Right lobe of liver (tissue), 6 donors: ENCODE measurements at regions not wholly inside any gene's neighbourhood (a gene's known extent, or its start where the extent isn't known, plus 50 kb on each side); places are given as distances from the start of the nearest gene placed in this dataset.

Experiments
- ATAC-seq, 4 donors: fragments of 200-7000 bp; cut with Tn5 transposase; one replicate each; pipeline ENCODE4 v1.9.1; 2020; ENCODE audit warnings: mild to moderate bottlenecking in 4 of 4, moderate library complexity in 4 of 4
- DNase-seq, 3 donors: peaks; one replicate each; pipeline ENCODE4 v3.0.0-alpha.2; 2020
- H3K27ac ChIP-seq, 3 donors: fragments of 200-600 bp; one replicate each; pipeline ENCODE4 v1.8.0; 2022
- H3K27me3 ChIP-seq, 2 donors: fragments of 200-600 bp; one replicate each; pipeline ENCODE4 v1.8.0; 2022
- H3K36me3 ChIP-seq, 4 donors: fragments of 200-600 bp; sonication (generic) in 1 of 4; one replicate each; pipeline versions ENCODE4 v1.5.1 to v1.8.0; 2017 to 2022; ENCODE audit warnings: control low read depth in 1 of 4
- H3K4me1 ChIP-seq, 4 donors: fragments of 200-600 bp; sonication (generic) in 1 of 4; one replicate each; pipeline versions ENCODE4 v1.5.1 to v1.8.0; 2017 to 2022; ENCODE audit warnings: control low read depth in 1 of 4
- H3K4me3 ChIP-seq, 3 donors: fragments of 200-600 bp; one replicate each; pipeline ENCODE4 v1.8.0; 2022
- H3K9me3 ChIP-seq, 4 donors: fragments of 200-600 bp; sonication (generic) in 1 of 4; one replicate each; pipeline versions ENCODE4 v1.5.1 to v1.8.0; 2017 to 2022; ENCODE audit warnings: control low read depth in 1 of 4
- CTCF ChIP-seq, 4 donors: fragments of 200-600 bp in 3 of 4; fragments of 450-650 bp in 1 of 4; IDR thresholded peaks; one replicate each; pipeline versions ENCODE4 v1.5.1 to v1.8.0; 2016 to 2022; ENCODE audit warnings: antibody characterized with exemption in 4 of 4, mild to moderate bottlenecking in 2 of 4
- POLR2A ChIP-seq: fragments of 450-650 bp; IDR thresholded peaks from one replicate; pipeline ENCODE4 v1.6.1; 2017; ENCODE audit warnings: antibody characterized with exemption, mild to moderate bottlenecking
- WGBS: methylation state at CpG from one replicate; pipeline ENCODE4 v1.1.6; 2018; ENCODE audit warnings: low coverage, low lambda C conversion rate; ENCODE audit not compliant: insufficient coverage; ENCODE audit errors: missing lambda C conversion rate; 5-methylcytosine and 5-hydroxymethylcytosine counted together
- intact Hi-C, 2 donors: fragments of 100-400 bp; cut with DNase I; formaldehyde crosslinking; loops; one replicate each; pipeline versions ENCODE4 v1.11.2 to v1.14.1; 2022
- donor health status: DM: no; HTN: yes; CAD: no.
- donor health status: DM: no; HTN: no; CAD: no.
- donor health status: DM: no; HTN: no; CAD: no.
- donor health status: DM: no; HTN: yes; CAD: no.
- donor health status: DM: no; HTN: yes; CAD: no.

DNA sequence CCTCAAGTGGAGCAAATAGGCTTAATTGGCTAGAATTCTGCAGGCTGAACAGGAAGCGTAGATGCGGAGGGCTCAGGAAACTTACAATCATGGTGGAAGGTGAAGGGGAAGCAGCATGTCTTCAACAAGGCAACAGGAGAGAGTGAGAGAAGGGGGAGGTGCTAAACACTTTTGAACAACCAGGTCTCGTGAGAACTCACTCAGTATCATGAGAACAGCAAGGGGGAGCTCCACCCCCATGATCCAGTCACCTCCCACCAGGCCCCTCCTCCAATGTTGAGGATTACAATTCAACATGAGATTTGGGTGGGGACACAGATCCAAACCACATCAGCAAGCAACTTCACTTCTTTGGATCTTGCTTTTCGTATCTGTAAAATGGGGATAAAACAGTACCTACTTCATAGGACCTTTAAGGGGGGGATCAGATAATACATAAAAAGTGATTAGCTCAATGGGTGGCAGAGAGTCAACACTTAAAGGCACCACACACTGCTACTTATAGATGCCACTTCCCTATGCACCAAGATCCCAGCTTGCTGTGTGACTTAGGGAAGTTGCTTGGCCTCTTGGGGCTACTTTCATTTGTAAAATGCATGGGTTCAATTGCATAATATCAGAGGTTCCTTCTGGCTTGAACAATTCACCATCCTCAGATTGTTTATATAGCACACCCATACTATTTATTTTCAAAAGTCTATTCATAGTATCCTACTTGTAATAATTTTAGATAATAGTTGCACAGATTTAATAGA is 184.8 kb upstream of the RPH3A start:
- intact Hi-C loops, result no loop called here
- 62% methylated on average over 4 of the region's 4 CpGs for WGBS
- no peak for ATAC-seq
- Histone ChIP-seq H3K27me3 (no peaks in the 10 kb centered on the region), H3K4me3 (no peak overlapping the region), H3K4me1 (no peaks in the 10 kb centered on the region), H3K36me3 (no peaks in the 10 kb centered on the region), H3K9me3 (no peaks in the 10 kb centered on the region), H3K27ac (no peak overlapping the region)
- TF ChIP-seq POLR2A, result no peak
- no peak for TF ChIP-seq CTCF (IDR thresholded peaks at IDR 0.05)
- no peak for DNase-seq

DNA sequence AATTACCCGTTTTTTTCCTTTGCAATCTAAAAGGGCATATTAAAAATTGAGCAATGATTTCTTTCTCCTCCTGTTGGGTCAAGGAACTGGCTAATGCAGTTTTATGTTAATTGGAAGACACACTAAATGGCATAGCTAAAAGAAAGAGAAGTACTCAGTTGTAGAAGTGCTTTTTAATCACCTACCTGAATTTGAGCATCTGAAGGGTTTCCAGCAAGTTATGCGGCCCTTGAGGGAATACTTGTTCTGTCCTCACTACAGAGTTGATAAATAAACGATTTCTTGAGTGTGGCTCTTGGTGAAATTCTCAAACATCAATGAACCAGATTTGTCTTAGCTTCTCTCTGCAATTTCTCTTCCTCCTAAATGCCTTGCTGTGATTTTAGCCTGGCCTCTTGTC is 184.1 kb upstream of the RPH3A start:
- H3K4me1 ChIP-seq, result no peaks in the 10 kb centered on the region
- TF ChIP-seq POLR2A (no peak), CTCF (IDR thresholded peaks at IDR 0.05) (no peak)
- no peak overlapping the region for H3K27ac ChIP-seq
- WGBS, result 39% methylated on average over 3 of the region's 3 CpGs
- H3K27me3 ChIP-seq, result no peaks in the 10 kb centered on the region
- no peaks in the 10 kb centered on the region for H3K9me3 ChIP-seq
- intact Hi-C loops, result no loop called here
- ATAC-seq (no peak), DNase-seq (no peak)
- H3K4me3 ChIP-seq, result no peak overlapping the region
- H3K36me3 ChIP-seq, result no peaks in the 10 kb centered on the region

- DNase-seq, result no peak
- Histone ChIP-seq H3K4me1 (no peaks in the 10 kb centered on the region), H3K27ac (no peak overlapping the region), H3K4me3 (no peak overlapping the region), H3K36me3 (no peaks in the 10 kb centered on the region), H3K9me3 (no peaks in the 10 kb centered on the region), H3K27me3 (no peaks in the 10 kb centered on the region)
- intact Hi-C loops, result no loop called here
- TF ChIP-seq CTCF (IDR thresholded peaks at IDR 0.05) (no peak), POLR2A (no peak)
- 79% methylated on average over 7 of the region's 7 CpGs for WGBS
- no peak for ATAC-seq
These were observed 179.6 kb upstream of the RPH3A start for GRCh38 chr12:112611908-112612307.

DNA sequence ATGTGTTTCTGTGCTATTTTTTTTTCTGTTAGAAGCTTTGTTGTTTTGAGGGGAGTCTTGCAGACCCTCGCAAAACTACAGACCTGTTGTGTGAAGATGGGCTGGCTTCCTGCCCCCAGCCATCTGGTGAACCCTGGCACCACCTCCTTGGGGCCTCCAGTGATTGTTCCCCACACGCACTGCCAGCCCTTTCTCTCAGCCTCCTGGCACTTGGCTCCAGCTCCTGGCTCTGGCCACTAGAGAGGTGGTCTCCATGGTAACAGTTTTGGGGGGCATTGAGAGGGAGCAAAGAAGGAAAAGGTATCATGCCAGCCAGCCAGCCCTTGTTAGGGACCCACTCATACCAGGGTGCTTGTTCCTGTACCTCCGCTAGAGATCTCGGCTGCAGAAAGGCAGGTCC is 176.4 kb upstream of the RPH3A start:
- intact Hi-C loops, result no loop called here
- 80% methylated on average over 1 of the region's 4 CpGs for WGBS
- H3K4me3 ChIP-seq, result no peak overlapping the region
- no peaks in the 10 kb centered on the region for H3K9me3 ChIP-seq
- H3K27ac ChIP-seq, result no peak overlapping the region
- H3K36me3 ChIP-seq, result no peaks in the 10 kb centered on the region
- no peak for DNase-seq
- no peaks in the 10 kb centered on the region for H3K4me1 ChIP-seq
- TF ChIP-seq CTCF (IDR thresholded peaks at IDR 0.05), result no peak
- TF ChIP-seq POLR2A, result no peak
- ATAC-seq, result no peak
- no peaks in the 10 kb centered on the region for H3K27me3 ChIP-seq
